Astrocyte (in vitro differentiated cells and primary cell): ENCODE measurements at regions not wholly inside any gene's neighbourhood (a gene's known extent, or its start where the extent isn't known, plus 50 kb on each side); places are given as distances from the start of the nearest gene placed in this dataset.

Experiments used
- DNase-seq: peaks from one replicate; pipeline ENCODE4 v3.0.0-alpha.2; 2010; ENCODE audit warnings: low read depth
- FAIRE-seq: peaks from 2 replicates; lab custom pipeline; 2011; peaks lifted over from hg19 to GRCh38; lab: Jason Lieb, UNC
- H2AFZ ChIP-seq: 2 replicates; pipeline ENCODE4 v1.6.0; 2012; ENCODE audit warnings: low read depth, low read length, inconsistent platforms
- H3K27ac ChIP-seq: 2 replicates; pipeline ENCODE4 v1.5.1; 2011; ENCODE audit warnings: low read depth, low read length, inconsistent platforms
- H3K27me3 ChIP-seq: 2 replicates; pipeline ENCODE4 v1.6.0; 2011; ENCODE audit warnings: low read length, inconsistent platforms; ENCODE audit not compliant: insufficient read depth
- H3K36me3 ChIP-seq: 2 replicates; pipeline ENCODE4 v1.5.1; 2011; ENCODE audit warnings: low read length, inconsistent platforms; ENCODE audit not compliant: insufficient read depth
- H3K4me1 ChIP-seq: 2 replicates; pipeline ENCODE4 v1.5.1; 2011; ENCODE audit warnings: low read length, inconsistent platforms; ENCODE audit not compliant: insufficient read depth
- H3K4me2 ChIP-seq: 2 replicates; pipeline ENCODE4 v1.6.0; 2012; ENCODE audit warnings: low read length, inconsistent platforms
- H3K4me3 ChIP-seq: 2 replicates; pipeline ENCODE4 v1.5.1; 2011; ENCODE audit warnings: low read depth, mild to moderate bottlenecking, low read length, inconsistent platforms; ENCODE audit not compliant: insufficient read depth
- H3K79me2 ChIP-seq: 2 replicates; pipeline ENCODE4 v1.6.0; 2012; ENCODE audit warnings: mild to moderate bottlenecking, low read length, inconsistent platforms; ENCODE audit not compliant: insufficient read depth
- H3K9ac ChIP-seq: 2 replicates; pipeline ENCODE4 v1.6.0; 2012; ENCODE audit warnings: mild to moderate bottlenecking, low read length, inconsistent platforms
- H3K9me3 ChIP-seq: 2 replicates; pipeline ENCODE4 v1.5.1; 2012; ENCODE audit warnings: low read depth, mild to moderate bottlenecking, low read length, inconsistent platforms; ENCODE audit not compliant: insufficient read depth
- H4K20me1 ChIP-seq: 2 replicates; pipeline ENCODE4 v1.6.0; 2012; ENCODE audit warnings: low read length, inconsistent platforms; ENCODE audit not compliant: insufficient read depth
- H3K27ac Mint-ChIP-seq: one replicate; pipeline ENCODE4 v1.8.0; 2021; ENCODE audit warnings: mild to moderate bottlenecking, mixed read lengths; ENCODE audit not compliant: unreplicated experiment
- H3K27me3 Mint-ChIP-seq: one replicate; pipeline ENCODE4 v1.8.0; 2021; ENCODE audit warnings: low read depth, mixed read lengths; ENCODE audit not compliant: unreplicated experiment
- H3K36me3 Mint-ChIP-seq: one replicate; pipeline ENCODE4 v1.8.0; 2021; ENCODE audit warnings: low read depth, mixed read lengths; ENCODE audit not compliant: unreplicated experiment
- H3K4me1 Mint-ChIP-seq: one replicate; pipeline ENCODE4 v1.8.0; 2021; ENCODE audit warnings: low read depth, mixed read lengths; ENCODE audit not compliant: unreplicated experiment
- H3K4me3 Mint-ChIP-seq: one replicate; pipeline ENCODE4 v1.8.0; 2021; ENCODE audit warnings: mild to moderate bottlenecking, moderate library complexity, mixed read lengths; ENCODE audit not compliant: unreplicated experiment
- H3K9me3 Mint-ChIP-seq: one replicate; pipeline ENCODE4 v1.8.0; 2021; ENCODE audit warnings: mild to moderate bottlenecking, mixed read lengths; ENCODE audit not compliant: unreplicated experiment
- CTCF ChIP-seq: IDR thresholded peaks from 2 replicates; pipeline ENCODE4 v1.5.1; 2011; ENCODE audit warnings: low read depth, mild to moderate bottlenecking, inconsistent platforms, low read length, moderate library complexity; ENCODE audit not compliant: insufficient read depth
- EZH2 ChIP-seq: IDR thresholded peaks from 2 replicates; pipeline ENCODE4 v1.6.1; 2012; ENCODE audit warnings: mild to moderate bottlenecking, low read length, inconsistent platforms; ENCODE audit not compliant: insufficient read depth

GRCh38 chr3:81884791-81885190 is 123.3 kb upstream of the GBE1 start:
- H3K9me3 Mint-ChIP-seq: peaks cover 6% of the 10 kb centered on the region
- H3K4me1 Mint-ChIP-seq: peaks cover 3% of the 10 kb centered on the region
- no peaks in the 10 kb centered on the region for H3K9me3 ChIP-seq
- no peaks in the 10 kb centered on the region for H3K36me3 ChIP-seq
- no peak overlapping the region for H3K9ac ChIP-seq
- no peak overlapping the region for H2AFZ ChIP-seq
- FAIRE-seq (no peak), DNase-seq (no peak)
- no peaks in the 10 kb centered on the region for H3K27me3 Mint-ChIP-seq
- H3K27me3 ChIP-seq: no peaks in the 10 kb centered on the region
- H3K36me3 Mint-ChIP-seq: no peaks in the 10 kb centered on the region
- no peak overlapping the region for H3K27ac ChIP-seq
- H3K27ac Mint-ChIP-seq: no peak overlapping the region
- TF ChIP-seq EZH2: no peak
- TF ChIP-seq CTCF: no peak
- no peaks in the 10 kb centered on the region for H3K79me2 ChIP-seq
- H3K4me3 ChIP-seq: no peak overlapping the region
- no peaks in the 10 kb centered on the region for H4K20me1 ChIP-seq
- H3K4me2 ChIP-seq: no peak overlapping the region
- no peak overlapping the region for H3K4me3 Mint-ChIP-seq
- H3K4me1 ChIP-seq: no peaks in the 10 kb centered on the region

GRCh38 chr3:81876826-81877225 is 115.4 kb upstream of the GBE1 start:
- no peak overlapping the region for H3K27ac ChIP-seq
- no peaks in the 10 kb centered on the region for H3K27me3 ChIP-seq
- Mint-ChIP-seq H3K27me3 (no peaks in the 10 kb centered on the region), H3K9me3 (peaks cover 8% of the 10 kb centered on the region), H3K4me1 (no peaks in the 10 kb centered on the region), H3K36me3 (no peaks in the 10 kb centered on the region), H3K4me3 (no peak overlapping the region), H3K27ac (no peak overlapping the region)
- H3K36me3 ChIP-seq: no peaks in the 10 kb centered on the region
- no peak overlapping the region for H2AFZ ChIP-seq
- DNase-seq (no peak), FAIRE-seq (no peak)
- H4K20me1 ChIP-seq: no peaks in the 10 kb centered on the region
- no peak overlapping the region for H3K4me3 ChIP-seq
- no peaks in the 10 kb centered on the region for H3K4me1 ChIP-seq
- H3K9ac ChIP-seq: no peak overlapping the region
- H3K79me2 ChIP-seq: no peaks in the 10 kb centered on the region
- TF ChIP-seq EZH2: no peak
- TF ChIP-seq CTCF: no peak
- no peaks in the 10 kb centered on the region for H3K9me3 ChIP-seq
- H3K4me2 ChIP-seq: no peak overlapping the region

GRCh38 chr3:81874738-81875137 is 113.3 kb upstream of the GBE1 start:
- Mint-ChIP-seq H3K27ac (no peak overlapping the region), H3K4me3 (no peak overlapping the region), H3K4me1 (no peaks in the 10 kb centered on the region), H3K9me3 (peaks cover 7% of the 10 kb centered on the region), H3K36me3 (no peaks in the 10 kb centered on the region), H3K27me3 (no peaks in the 10 kb centered on the region)
- H3K4me2 ChIP-seq: no peak overlapping the region
- H4K20me1 ChIP-seq: no peaks in the 10 kb centered on the region
- DNase-seq: peak; percentile 3
- no peaks in the 10 kb centered on the region for H3K36me3 ChIP-seq
- no peak overlapping the region for H3K4me3 ChIP-seq
- H3K79me2 ChIP-seq: no peaks in the 10 kb centered on the region
- no peak overlapping the region for H3K27ac ChIP-seq
- FAIRE-seq: no peak
- H3K4me1 ChIP-seq: no peaks in the 10 kb centered on the region
- H2AFZ ChIP-seq: no peak overlapping the region
- H3K27me3 ChIP-seq: no peaks in the 10 kb centered on the region
- no peak for TF ChIP-seq CTCF
- TF ChIP-seq EZH2: no peak
- H3K9ac ChIP-seq: no peak overlapping the region
- H3K9me3 ChIP-seq: no peaks in the 10 kb centered on the region
